Amniotic epithelial cell (primary cell): ENCODE measurements at regions not wholly inside any gene's neighbourhood (a gene's known extent, or its start where the extent isn't known, plus 50 kb on each side); places are given as distances from the start of the nearest gene placed in this dataset.

Experiments used
- DNase-seq: peaks from one replicate; pipeline ENCODE4 v3.0.0-alpha.2; 2010; ENCODE audit warnings: low read depth

DNA sequence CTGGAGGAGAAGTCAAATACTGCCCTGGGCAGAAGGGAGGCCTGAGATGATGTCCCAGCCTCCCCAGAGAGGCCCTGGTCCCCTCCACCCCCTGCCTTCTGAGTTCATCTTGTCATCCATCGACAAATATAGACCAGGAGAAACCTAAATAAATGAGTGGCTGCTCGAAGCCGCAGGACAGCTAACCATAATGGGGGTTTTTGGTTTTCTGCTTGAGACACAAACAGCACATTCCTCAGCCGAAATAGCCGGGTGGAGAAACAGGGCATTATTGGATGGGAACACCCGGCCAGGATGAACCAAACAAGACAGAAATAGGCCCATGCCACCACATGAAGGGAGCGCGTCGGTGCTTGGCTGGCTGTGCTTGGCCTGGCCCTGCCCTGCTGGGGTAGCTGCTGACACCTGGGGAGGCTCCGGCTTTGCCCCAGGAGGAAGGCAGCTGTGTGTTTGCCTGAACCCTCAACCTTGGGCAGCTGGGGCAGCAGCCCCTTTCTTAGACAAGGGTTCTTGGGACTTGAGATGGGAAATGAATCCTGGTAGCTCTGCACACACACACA is 188.1 kb downstream of the IRX5 start:
- no peak for DNase-seq

DNA sequence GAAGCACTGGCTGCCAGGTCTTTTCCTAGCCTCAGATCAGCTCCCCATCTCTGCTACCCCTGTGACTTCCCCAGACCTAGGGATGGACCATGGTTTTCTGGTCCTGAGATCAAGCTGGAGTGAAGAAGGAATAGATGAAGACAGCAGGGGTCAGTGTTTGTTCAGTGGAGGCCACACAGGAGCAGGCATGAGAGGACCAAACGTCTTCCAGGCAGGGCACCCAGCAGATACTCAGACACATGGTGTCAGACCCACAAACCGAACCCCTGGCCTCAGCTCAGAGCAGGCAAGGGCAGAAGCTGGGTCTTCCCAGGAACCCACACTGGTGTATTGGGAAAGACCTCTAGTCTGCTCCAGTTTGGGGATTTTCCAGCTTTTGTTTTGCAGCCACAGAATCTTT is 189.7 kb downstream of the IRX5 start:
- no peak for DNase-seq

DNA sequence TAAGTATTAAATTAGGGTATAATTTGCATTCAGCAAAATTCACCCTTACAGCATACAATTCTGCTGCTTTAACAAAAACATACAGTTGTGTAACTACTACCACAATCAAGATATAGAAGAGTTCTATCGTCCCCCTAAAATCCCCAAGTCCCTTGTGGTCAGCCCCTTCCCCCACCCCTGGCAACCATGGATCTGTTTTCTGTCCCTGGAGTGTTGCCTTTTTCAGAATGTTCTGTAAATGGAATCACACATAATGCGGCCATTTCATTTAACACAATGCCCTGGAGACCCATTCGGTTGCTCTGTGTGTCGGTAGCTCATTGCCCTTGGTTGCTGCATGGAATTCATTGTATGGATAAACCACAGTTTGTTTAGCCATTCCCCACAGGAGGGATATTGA is 190.2 kb downstream of the IRX5 start:
- no peak for DNase-seq

DNA sequence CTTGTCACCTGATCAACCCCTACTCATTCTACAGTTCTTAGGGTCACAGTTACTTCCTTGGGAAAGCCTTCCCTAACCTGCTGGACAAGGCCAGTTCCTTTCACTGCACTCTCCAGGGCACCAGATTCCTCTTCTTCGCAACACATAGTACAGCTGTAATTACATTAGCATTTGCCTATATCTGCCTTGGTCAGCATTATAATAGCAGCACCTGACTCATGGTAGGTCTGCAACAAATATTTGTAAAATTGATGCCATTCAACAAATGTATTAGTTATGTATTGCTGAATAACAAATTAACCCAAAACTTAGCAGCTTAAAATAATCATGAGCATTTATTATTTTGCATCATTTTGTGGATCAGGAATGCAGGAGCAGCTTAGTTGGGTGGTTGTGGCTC is 193.0 kb downstream of the IRX5 start:
- no peak for DNase-seq

DNA sequence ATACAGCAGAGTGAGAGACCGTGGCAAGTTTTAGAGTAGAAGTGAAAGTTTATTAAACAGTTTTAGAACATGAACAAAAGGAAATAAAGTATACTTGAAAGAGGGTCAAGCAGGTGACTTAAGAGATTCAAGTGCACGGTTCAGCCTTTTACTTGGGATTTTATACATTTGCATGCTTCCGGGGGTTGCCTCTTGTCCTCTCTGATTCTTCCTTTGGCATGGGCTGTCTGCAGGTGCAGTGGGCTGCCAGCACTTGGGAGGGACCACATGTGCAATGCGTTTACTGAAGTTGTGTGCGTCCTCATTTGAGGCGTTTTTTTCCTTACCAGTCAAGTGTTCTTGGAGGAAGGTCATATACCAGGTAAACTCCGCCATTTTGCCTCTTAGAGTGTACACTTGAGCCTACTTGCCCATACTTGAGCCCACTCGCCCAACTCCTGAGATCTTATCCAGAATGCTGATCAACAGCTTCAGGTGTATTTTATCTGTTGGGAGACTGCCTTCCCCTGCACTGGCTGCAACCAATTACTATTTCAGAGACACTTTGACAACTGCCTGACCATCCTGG is 195.2 kb downstream of the IRX5 start:
- DNase-seq, result no peak

DNA sequence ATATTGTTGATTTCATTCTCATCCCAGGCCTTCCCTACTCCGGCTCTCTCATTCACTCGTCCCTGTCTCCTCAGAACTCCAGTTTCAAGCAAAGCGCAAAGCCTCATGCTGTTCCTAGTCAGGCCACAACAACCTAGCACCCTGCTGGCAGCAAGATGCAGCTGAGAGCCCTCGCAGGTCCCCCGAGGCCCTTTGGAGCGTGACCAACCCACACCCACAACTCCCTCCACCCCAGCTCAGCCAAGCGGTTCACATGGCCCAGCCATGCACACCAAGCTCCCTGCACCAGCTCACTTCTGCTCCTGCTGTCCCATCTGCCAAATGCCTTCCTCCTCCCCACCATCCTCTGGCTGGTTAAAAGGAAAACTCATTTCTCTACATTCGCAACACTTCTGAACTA is 195.8 kb downstream of the IRX5 start:
- no peak for DNase-seq

DNA sequence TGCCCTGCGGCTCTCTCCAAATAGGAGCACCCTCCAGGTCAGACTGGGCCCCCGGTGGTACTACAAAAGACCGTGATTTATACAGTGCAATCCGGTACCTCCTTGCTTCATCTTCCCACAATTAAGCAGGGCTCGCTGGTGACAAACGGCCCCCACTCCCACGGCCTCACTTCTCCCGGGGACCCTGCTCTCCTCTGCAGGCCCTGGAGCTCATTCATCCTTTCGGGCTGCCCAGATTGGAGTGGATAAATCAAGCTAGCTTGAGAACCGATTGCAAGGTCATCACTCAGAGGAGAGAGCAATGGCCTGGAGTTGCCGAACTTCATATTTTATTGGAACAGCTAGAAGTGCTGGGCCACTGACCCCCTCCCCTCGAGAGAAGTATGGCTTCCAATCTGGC is 193.5 kb upstream of the IRX6 start:
- DNase-seq, result no peak

DNA sequence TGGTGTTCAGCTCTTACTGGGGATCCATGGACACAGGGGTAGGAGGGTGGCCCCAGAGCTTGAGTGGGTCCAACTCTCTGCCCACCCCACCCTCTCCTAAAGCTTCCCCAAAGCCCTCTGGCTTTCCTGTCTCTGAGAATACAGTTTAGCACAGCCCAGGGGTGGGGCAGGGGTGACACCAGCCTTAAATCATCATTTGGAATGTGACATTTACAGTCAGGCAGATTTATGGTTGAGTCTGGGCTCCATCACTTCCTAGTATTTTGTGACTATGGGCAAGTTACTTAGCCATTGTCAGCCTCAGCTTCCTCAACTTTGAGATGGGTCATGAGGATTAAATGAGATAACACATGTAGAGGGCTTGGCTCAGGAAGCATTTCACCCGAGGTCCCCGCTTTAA is 193.1 kb upstream of the IRX6 start:
- no peak for DNase-seq

DNA sequence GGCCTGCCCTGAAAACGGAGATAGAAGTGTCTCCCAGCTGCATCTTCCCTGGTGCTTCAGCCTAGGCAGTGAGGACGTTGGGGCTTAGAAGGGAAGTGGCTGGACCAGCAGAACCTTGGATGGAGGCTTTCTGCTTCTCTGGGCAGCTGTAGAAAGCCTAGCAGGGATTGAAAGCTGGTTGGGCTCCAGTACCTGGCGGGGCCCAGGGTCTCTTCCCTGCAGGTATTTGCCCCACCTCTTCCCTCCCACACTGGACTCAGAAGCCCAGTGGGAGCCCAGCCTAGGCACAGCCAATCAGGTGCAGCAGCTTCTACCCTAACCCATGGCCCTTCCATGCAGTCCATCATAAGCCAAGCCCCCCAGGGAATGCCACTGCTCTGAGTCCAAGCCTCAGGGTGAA is 190.3 kb upstream of the IRX6 start:
- DNase-seq, result no peak

DNA sequence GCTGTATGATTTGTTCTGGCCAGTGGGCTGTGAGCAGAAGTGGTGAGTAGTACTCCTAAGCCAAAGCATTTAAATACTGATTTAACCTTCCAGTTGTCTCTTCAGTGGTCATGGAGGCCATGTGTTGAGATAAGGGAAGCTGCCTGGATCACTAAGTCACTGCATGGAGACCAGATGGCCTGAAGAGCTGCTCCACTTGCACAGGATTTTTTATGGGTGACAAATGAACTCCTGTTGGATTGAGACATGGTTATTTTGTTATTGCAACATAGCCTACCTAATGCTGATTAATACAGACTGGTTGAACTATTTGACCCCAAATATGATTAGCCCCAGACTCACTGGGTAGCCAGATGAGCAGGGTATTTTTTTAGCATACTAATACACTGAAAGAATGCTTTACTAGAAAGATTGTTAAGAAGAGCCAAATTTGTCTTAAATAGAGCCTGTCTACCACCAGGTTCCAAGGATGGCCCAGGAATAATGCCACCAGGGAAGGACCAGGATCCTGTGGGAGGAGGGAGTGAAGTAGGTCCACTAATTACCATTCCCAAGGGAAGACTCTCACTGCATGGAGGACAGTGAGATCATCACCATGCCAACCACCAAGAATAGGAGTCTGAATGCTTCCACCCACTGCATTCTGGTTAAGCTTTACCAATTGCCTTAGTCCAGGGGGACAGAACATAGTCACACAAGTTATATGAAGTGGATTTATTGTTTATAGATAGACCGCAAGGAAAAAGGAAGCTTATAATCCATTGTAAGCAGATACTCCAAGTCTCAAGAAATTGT is 187.4 kb upstream of the IRX6 start:
- DNase-seq, result no peak

DNA sequence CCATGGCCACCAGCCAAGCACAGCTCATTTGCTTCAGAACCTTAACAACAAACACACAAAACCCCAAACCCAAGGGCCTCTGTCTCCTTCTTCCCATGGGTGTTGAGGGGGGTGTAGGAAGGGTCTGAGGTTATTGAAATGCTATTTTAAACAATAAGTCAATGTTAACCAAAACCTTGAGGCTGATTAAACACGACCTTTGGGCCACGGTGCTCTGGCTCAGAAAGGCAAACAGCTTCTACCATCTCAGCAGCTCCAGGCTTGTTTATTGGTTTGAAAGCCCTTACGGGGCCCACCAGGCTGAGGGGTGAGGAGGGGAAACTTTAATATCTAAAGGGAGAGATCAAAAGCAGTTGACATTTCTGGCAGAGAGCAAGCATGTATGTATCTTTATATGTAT is 185.7 kb upstream of the IRX6 start:
- no peak for DNase-seq

DNA sequence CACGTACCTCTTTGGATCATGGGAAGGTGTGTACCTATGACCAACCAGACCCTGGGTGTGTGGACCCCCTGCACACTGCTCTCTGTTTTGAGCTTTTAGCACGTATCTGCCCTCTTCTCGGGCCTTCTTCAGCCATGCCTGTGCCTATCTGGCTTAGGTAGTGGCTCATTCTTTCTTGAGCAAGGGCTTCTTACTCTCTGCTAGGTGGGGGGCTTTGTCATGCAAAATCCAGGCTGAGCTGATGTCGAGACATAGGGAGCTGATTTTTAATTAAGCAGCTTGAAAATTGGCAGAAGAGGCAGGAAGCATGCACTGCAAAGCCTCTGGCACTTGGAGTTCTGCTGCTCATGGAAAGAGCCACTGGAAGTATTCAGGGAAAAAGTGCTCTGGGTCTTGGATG is 181.6 kb upstream of the IRX6 start:
- DNase-seq, result no peak

DNA sequence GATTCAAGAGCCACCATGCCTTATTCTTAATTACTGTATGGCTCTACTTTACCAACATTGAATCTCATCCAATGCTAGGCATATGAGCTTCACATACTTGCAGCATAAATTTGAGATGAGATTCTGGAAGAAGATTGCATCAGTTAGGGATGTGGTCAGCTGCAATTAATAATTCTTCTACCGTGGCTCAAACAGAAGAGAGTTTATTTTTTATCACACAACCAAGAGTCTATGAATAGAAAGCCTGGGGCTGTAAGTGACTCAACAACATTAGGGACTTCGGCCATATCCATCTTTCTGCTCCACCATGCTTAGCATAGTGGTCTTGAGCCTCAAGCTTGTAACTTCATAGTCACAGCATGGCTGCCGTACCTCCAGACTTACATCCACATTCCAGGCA is 179.4 kb upstream of the IRX6 start:
- no peak for DNase-seq

DNA sequence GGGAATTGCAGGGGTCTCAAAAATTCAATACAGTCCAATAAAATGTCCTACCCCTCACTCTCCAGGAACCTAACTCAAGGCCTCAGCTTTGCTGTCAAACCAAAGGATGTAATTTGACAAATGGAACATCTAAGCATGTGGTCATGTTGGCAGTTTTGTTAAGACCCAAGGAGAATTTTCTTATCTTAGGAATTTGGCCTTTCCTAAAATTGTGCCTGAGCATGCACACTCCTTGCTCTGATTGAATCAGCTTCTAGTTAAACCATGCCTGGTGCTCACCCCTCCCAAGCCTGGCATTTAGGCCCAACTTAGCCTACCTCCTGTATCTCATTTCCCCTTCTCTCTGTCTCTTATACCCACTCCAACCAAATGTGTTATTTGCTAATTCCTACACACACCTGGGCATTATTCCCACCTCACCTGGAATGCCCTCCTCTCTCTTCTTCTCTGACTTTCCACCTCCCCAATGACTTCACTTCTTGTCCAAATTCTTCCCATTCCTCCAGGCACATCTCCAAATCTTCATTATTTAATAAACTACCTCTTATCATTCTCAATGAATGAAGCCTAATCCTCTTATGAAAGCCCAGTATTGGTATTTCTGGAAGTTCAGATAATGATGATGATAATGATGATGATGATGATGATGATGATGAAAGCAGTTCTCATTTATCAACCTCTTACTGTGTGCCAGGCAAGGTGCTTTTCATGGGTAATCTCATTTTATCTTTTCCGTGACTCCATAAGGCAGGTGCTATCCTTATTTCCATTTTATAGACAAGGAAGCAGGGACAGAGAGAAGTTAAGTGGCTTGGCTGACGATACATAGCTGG is 178.0 kb upstream of the IRX6 start:
- DNase-seq, result no peak

DNA sequence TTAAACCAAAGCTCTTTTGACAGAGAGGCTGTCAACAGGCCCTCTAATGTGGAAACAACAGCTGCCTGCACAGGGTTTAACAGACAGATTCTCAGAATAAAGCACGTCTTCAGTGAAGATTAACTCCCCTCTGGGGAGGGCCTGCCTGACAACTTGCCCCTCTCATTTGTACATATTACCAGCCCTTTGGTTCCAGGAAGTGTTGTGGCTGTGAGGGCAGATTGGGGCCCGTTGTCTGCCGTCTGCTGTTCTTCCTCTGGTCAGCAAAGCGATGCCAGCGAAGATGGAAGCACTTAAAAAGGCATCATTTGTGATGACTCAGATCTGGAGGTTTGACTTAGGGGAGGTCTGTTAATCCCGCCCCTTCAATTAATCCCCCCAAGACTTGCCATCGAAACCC is 177.0 kb upstream of the IRX6 start:
- DNase-seq, result no peak

DNA sequence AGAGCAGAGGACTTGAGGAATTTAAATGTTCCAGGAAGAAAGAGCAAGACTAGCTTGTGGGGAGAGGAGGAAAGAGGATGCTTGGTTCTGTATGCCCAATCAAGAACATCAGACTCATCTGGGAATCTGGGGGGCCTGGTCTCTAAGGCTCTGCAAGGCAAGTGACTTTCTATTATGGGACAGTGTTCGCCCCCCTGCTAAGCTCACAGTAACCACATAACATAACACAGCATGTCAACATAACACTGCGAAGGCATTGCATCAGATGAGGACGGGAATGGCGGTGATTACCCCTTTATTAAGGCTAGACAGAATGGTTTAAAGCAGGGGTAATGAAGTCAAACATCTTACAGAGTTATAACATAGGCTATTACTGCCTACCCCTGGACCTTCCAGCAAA is 176.6 kb upstream of the IRX6 start:
- no peak for DNase-seq

DNA sequence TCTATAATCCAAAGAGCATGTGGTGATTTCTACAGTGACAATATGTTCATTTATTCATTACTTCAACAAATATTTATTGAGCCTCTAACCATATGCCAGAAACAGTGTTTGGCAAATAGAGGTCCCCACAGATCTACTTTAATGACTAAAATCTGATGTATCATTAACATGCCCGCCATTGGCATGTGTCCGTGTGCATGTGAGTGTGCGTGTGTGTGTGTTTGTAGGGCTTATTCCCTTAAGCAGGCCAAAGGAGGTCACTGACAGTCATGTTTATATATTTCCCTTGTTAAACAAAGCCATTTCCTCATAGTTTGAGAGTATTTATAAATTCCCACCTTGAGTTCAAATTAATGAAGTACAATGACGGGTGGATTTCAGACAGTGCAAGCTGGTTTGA is 174.4 kb upstream of the IRX6 start:
- DNase-seq, result no peak

DNA sequence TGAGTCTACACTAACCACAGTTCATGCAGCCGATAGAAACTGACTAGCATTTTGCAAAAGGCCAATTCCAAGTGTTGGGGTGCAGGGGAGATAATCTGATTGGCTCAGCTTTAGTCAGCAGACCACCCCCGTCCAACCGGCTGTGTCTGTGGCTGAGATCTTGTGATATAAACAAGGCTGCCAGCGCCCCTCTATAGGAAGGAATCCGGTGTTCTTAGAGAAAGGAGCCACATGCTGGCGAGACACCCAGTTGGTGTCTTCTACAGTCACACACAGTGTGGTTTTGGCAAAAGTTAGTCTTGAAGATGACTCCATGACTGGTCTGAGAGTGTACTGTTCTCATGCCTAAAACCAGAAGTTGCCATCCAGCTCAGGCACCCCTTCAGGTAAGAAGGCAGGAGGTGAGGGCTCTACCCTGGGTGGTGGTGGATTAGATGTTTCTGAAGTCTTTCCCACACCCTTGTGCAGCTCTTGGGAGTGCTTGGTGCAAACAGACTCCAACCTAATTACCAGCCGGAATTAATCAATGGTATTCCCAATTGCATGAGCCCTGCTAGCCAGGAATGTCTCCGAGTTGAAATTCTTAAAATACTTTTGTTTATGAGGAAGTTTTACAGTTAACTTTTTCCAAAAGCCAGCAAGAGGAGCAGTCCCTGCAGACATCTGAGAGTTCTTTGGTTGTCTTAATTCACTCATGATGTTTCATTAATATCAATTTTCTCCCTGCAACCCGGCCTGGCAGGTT is 172.3 kb upstream of the IRX6 start:
- DNase-seq, result no peak

DNA sequence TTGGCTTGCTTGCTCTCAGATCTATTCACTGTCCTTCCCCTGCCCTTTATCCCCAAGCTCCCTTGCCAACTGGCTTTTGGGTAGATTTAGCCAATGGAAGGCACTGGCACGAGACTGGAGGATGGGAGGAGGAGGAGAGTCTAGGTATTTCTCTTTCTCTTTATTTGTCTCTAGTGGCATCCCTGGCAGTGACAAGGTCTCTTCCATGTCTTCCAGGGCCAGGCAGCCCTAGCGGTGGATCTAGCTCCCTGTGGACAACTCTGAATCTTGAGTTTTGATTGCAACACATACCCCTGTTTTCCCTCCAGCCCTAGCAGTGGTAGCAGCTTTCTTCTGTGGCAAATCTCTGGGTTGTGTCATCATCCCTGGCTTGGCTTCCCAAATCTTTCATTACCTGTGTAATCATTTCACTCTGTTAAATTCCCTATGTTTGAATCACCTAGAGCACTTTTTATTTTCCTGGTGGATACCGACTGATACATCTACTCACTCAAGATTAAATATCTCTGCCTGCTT is 171.1 kb upstream of the IRX6 start:
- no peak for DNase-seq

DNA sequence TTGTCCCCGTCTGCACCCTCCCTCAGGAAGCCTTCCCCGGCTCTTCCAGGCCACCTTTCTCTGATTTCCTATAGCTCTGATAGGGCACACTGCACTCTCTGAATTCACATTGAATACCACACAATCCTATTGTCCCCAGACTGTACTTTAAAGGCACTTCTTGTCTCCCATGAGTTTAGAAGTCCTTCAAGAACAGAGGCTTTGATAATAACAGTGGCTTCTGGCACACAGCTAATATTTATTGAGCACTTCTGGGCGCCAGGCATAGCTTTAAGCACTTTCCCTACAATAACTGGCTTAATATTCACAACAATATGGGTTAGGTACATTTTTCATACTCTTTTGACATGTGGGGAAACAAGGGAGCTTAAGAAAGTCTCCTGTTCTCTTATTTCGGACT is 169.7 kb upstream of the IRX6 start:
- DNase-seq, result no peak

DNA sequence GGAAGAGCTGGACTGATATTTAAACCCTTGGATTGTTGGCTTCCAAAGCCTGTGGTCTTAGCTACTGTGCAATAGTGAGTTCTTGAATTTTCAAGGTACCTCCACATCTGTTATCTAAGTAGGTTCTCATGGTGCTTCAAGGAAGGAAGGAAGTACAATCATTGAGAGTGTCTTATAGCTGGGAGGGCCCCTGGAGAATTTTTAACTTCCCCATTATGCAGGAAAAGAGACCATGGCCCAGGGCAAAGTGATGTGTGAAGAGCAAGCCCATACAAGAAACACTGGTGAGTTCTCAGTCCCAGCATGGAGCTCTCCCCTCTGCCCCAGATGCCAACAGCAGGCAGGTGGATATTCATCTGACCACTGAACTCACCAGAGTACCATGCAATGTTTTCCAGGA is 169.0 kb upstream of the IRX6 start:
- DNase-seq, result no peak

DNA sequence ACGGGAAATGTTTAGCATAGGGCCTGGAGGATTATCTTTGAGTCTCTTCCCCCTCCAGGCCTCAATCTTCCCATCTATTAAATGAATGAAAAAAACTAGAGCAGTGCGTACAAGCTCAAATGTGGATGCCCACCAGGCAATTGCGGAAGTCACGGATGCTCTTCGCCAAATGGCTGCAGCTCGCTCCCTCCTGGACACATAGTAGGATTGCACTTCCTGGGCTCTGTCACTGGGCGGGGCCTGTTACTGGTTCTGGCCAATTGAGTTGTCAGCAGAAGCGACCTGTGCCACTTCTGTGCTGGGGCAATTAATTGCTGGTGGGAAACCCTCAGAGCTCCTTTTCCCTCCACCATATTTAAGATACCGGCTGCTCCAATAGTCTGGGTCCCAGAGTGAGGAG is 168.2 kb upstream of the IRX6 start:
- no peak for DNase-seq
